ENCODE measurements at regions not wholly inside any gene's neighbourhood (a gene's known extent, or its start where the extent isn't known, plus 50 kb on each side); places are given as distances from the start of the nearest gene placed in this dataset.
A peak's percentile ranks its signal among the peaks of the same experiment; 100 is the strongest.

- TF ChIP-seq CTCF (IDR thresholded peaks at IDR 0.05; ENCODE audit: low read depth, low read length), result no peak
- no peak overlapping the region for H3K4me3 ChIP-seq (replicated peaks in 1 of 2; ENCODE audit: low read depth in 2 of 2, low read length in 2 of 2)
- DNase-seq (ENCODE audit: low read depth in 2 of 2), result no peak
These were observed 277.8 kb upstream of the EMCN start for GRCh38 chr4:100795581-100795980.

- DNase-seq (ENCODE audit: low read depth in 2 of 2), result no peak
- TF ChIP-seq CTCF (IDR thresholded peaks at IDR 0.05; ENCODE audit: low read depth, low read length), result no peak
- H3K4me3 ChIP-seq (replicated peaks in 1 of 2; ENCODE audit: low read depth in 2 of 2, low read length in 2 of 2), result no peak overlapping the region
These were observed 273.2 kb upstream of the EMCN start for GRCh38 chr4:100790836-100791615.

GRCh38 chr4:100789991-100790390 lies 272.2 kb upstream of the EMCN start:
- no peak for DNase-seq (ENCODE audit: low read depth in 2 of 2)
- H3K4me3 ChIP-seq (replicated peaks in 1 of 2; ENCODE audit: low read depth in 2 of 2, low read length in 2 of 2), result no peak overlapping the region
- TF ChIP-seq CTCF (IDR thresholded peaks at IDR 0.05; ENCODE audit: low read depth, low read length), result no peak

GRCh38 chr4:100786481-100786880 lies 268.7 kb upstream of the EMCN start:
- peak in 1 of 2 donors; percentile 3 for DNase-seq (ENCODE audit: low read depth in 2 of 2)
- H3K4me3 ChIP-seq (replicated peaks in 1 of 2; ENCODE audit: low read depth in 2 of 2, low read length in 2 of 2), result no peak overlapping the region
- TF ChIP-seq CTCF (IDR thresholded peaks at IDR 0.05; ENCODE audit: low read depth, low read length), result no peak

GRCh38 chr4:100782356-100782755 lies 264.5 kb upstream of the EMCN start:
- H3K4me3 ChIP-seq (replicated peaks in 1 of 2; ENCODE audit: low read depth in 2 of 2, low read length in 2 of 2), result no peak overlapping the region
- no peak for TF ChIP-seq CTCF (IDR thresholded peaks at IDR 0.05; ENCODE audit: low read depth, low read length)
- peak in 1 of 2 donors; percentile 16 for DNase-seq (ENCODE audit: low read depth in 2 of 2)

GRCh38 chr4:100781435-100781834 lies 263.6 kb upstream of the EMCN start:
- no peak overlapping the region for H3K4me3 ChIP-seq (replicated peaks in 1 of 2; ENCODE audit: low read depth in 2 of 2, low read length in 2 of 2)
- no peak for DNase-seq (ENCODE audit: low read depth in 2 of 2)
- TF ChIP-seq CTCF (IDR thresholded peaks at IDR 0.05; ENCODE audit: low read depth, low read length), result no peak

- no peak for DNase-seq (ENCODE audit: low read depth in 2 of 2)
- no peak overlapping the region for H3K4me3 ChIP-seq (replicated peaks in 1 of 2; ENCODE audit: low read depth in 2 of 2, low read length in 2 of 2)
- TF ChIP-seq CTCF (IDR thresholded peaks at IDR 0.05; ENCODE audit: low read depth, low read length), result no peak
These were observed 262.3 kb upstream of the EMCN start for GRCh38 chr4:100780126-100780525.

Data from cardiac fibroblast (primary cell).